ENCODE measurements at regions not wholly inside any gene's neighbourhood (a gene's known extent, or its start where the extent isn't known, plus 50 kb on each side); places are given as distances from the start of the nearest gene placed in this dataset.

GRCh38 chr3:36192901-36193300 is 187.4 kb upstream of the STAC start:
- TF ChIP-seq GABPA (IDR thresholded peaks at IDR 0.05; ENCODE audit: borderline replicate concordance, insufficient read depth, low read length) (no peak), CTCF (IDR thresholded peaks at IDR 0.05; ENCODE audit: control extremely low read depth in 1 of 3, insufficient read depth in 1 of 3, low read depth in 1 of 3, low read length in 3 of 3) (no peak), POLR2A (IDR thresholded peaks at IDR 0.05; ENCODE audit: control extremely low read depth in 1 of 2, low read depth in 2 of 2, low read length in 2 of 2) (no peak), RAD21 (IDR thresholded peaks at IDR 0.05 in 1 of 2, conservative IDR thresholded peaks at IDR 0.05 in 1 of 2; ENCODE audit: low read depth in 2 of 2, low read length in 2 of 2) (no peak), TAF1 (IDR thresholded peaks at IDR 0.05; ENCODE audit: low read depth, low read length) (no peak), SP2 (IDR thresholded peaks at IDR 0.05; ENCODE audit: low read length) (no peak), SUZ12 (IDR thresholded peaks at IDR 0.05; ENCODE audit: low read length) (no peak), RNF2 (IDR thresholded peaks at IDR 0.05; ENCODE audit: borderline replicate concordance, low read depth, low read length, missing control alignments, poor library complexity, severe bottlenecking) (no peak), MAFK (IDR thresholded peaks at IDR 0.05; ENCODE audit: low read depth, low read length) (no peak)

All from H1 (cell line).